NCI-H1436 treated with DMSO at 0.1 percent for 48 hours (cell line): ENCODE measurements at regions not wholly inside any gene's neighbourhood (a gene's known extent, or its start where the extent isn't known, plus 50 kb on each side); places are given as distances from the start of the nearest gene placed in this dataset.
"Not testable (repeated sequence)": the region's sequence is repeated elsewhere in the genome, so short reads cannot be mapped to it uniquely, and the experiment has no call there.

Experiments
- DNase-seq: peaks from one replicate; lab custom pipeline; 2025; lab: John Stamatoyannopoulos, UW

DNA sequence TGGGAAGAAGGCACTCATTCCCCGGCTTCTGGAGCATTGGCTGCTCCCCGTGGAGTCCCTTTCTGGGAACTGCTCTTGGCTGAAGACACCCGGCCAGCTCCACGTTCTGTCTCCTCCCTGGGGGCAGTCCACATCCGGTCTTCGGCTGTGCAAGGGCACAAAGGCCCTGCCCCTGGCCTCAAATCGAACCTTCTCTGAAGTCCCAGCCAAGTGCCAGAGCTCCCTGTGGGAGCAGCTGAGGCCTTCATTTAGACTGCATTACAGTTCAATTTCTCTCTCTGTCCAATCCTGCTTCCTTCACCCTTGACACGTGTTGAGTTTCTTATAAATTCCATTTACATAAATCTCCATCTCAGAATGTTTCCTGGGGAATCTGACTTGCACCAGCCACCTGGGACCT is 132.9 kb upstream of the POU3F1 start:
- DNase-seq, result no peak

DNA sequence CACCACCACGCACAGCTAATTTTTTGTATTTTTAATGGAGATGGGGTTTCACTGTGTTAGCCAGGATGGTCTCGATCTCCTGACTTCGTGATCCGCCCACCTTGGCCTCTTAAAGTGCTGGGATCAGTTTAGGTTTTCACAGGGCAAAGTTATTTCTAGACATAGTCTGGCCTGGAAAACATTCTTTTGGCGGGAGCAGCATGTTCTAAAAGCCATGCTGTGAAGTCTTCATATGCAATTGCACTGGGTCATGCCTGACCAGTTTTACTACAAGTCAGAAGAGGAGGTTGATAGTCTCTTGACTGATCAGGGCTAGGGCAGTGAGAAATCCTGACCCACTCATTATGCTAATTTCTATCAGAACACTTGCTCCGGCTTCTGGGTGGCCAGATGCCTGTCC is 131.6 kb upstream of the POU3F1 start:
- no peak for DNase-seq

DNA sequence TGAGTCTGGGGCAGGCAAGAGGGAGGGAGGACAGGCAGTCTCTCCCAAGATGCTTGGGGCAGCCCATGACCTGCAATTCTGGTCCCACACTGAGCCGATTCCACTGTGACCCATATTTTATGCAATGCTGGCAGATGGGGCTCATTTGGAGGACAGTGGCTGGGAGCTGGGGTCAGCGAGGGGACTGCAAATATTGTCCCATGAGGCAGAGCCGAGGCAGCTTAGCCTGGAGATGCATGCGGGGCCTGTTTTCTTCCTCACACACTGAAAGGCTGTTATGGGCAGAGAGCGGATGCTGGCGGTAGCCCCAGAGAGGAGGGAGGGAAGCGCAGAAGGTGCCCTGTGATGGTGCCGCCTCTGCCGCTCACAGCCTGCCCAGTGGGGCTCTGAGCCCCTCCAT is 128.5 kb upstream of the POU3F1 start:
- no peak for DNase-seq

DNA sequence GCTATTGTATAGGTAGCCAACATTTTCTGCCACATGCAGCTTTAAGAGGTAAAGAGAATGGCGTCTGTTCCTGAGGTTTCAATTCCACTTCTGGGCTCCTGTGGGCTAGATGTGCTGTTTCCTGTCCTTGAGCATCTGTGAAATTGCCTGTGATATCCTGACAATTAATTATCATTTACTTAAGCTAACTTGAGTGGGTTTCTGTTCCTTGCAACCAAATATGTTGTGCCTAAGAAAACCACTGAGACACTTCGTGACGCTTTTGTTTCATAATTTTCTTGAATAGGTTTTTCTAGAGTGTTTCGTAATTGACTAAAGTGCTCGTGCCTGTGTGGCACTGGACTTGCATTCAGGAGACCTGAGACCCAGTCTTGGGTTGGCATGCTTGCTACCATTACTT is 127.3 kb upstream of the POU3F1 start:
- no peak for DNase-seq

DNA sequence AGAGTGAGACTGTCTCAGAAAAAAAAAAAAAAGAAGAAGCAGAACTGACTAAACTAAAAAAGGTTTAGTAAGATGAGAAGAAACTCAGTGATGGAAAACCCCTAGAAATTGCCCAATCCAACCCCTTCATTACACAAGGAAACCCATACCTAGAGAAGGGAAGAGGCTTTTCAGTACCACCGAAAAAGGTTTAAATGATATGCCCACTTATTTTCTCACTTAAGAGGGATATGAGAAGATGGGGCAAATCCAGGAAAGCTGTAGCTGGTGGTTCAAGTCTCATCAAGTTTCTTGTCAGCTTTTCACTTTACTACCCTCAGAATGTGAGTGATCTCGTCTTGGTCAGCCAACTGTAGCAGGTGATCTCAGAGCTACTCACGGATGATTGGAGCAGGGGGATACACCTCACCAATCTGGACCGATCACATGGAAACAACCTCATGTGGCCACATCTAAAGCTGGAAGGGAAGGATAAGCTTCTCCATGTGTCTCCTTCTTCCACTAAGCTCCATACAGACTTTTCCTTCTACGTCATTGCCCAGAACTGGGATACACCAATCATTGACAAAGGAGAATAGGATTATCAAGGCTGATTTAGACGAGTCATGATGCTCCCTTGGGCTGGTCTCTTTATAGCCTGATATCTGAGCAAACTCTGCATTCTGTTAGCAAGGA is 126.7 kb upstream of the POU3F1 start:
- DNase-seq, result no peak

DNA sequence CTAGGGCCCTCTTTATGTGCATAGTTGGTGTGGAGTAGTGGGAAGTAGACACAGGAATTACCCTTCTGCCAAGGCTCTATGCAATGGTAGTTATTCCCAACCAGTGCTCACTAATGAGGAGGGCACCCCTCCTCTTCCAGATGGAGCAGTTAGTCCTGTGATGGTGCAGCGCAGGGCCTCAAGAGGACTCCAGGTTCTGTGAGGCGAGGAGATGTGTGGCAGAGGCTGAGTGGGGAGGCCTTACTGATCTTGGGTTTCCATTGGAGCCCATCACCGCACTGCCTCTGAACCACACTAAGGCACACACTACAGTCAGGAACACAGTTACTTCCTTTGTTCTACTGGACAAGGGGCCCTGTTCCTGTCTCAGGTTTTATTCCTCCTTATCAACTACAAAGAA is 122.5 kb upstream of the POU3F1 start:
- DNase-seq, result no peak

DNA sequence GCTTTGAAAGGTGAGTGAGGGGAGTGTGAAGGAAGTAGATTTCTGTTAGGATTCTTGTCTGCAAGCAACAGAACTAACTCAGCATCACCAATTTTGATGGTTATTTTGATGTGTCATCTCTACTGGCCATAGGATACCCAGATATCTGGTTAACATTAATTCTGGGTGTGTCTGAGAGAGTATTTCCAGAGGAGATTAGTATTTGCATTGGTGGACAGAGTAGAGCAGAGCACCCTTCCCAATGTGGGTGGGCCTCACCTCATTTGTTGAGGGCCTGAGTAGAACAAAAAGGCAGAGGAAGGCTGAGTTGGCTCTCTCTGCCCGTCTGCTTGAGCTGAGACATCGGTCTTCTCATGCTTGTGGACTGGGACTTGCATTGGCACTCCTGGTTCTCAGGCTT is 121.8 kb upstream of the POU3F1 start:
- DNase-seq, result no peak

DNA sequence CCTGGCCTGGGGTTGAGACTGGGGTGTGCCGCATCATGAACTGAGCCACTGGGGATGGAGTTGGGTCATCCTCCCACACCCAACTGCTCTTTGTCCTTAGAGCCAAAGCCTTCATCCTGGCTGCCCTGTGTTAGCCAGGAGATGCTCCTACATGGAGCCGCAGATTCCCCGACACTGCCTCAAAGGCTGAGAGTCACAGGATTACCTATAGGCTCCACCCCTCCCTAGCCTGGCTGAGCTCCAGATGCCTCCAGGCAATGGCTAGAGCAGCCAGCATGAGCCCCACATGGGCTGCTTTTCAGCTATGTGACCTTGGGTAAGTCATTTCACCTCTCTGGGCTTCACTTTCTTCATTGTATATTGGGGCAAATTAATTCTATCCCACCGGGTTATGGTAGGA is 119.9 kb upstream of the POU3F1 start:
- no peak for DNase-seq

DNA sequence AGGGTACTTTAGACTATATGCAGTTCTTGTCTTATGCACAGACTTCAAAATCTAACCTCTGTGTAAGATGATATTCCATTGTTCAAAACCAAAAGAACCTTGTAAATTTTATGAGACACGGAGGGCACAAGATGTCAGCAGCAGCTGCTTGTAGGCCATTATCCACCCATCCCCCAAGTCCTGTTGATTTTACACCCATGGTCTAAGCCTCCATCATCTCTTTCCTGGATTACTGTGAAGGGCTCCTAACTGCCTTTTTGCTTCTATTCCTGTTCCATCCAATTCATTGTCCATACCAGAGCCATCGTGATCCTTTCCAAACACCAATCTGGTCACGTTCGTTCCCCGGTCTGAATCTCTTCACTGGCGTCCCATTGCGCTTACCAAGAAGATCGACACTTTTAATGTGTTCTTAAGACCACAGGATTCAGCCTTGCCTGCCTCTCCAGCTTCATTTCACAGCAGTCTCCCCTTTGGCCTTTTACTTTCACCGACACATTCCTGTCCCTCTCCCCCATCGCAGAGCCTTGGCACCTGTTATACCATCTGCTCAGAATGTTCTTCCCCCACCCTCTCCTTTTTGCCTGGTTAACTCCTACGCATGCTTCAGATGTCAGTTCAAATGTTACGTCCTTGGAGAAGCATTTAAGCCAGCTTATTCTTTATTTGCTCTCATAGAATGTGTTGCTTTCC is 107.3 kb upstream of the POU3F1 start:
- DNase-seq, result no peak

DNA sequence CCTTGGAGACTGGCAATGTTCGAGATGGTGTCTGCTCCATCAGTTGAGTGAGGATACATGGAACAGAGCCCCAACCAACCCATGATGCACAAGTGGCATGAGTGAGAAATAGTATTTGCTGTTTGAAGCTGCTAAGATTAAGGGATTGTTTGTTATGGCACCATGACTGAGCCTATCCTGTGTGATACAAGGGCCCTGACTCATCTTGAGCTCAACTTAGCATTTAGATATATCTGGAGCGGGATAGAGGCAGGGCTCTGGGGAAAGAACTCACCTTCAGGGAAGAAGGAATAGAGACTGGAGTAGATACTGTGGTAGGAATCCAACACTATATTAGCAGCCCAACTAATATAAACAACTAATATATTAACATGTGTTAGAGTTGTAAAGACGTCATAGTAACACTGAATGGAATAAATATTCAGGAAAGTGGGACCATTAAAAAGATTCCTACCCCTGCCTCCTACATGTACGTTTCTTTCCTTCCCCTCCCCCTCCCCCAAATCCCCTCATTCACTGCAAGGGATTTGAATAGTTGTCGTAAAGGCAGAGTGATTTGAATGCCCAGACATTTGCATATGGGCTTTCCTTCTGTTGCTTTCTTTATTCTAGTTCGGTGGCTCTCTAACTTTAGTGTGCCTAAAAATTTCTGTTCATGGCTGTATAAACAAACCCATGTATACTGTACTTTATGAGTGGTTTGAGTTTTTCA is 106.6 kb upstream of the POU3F1 start:
- no peak for DNase-seq

DNA sequence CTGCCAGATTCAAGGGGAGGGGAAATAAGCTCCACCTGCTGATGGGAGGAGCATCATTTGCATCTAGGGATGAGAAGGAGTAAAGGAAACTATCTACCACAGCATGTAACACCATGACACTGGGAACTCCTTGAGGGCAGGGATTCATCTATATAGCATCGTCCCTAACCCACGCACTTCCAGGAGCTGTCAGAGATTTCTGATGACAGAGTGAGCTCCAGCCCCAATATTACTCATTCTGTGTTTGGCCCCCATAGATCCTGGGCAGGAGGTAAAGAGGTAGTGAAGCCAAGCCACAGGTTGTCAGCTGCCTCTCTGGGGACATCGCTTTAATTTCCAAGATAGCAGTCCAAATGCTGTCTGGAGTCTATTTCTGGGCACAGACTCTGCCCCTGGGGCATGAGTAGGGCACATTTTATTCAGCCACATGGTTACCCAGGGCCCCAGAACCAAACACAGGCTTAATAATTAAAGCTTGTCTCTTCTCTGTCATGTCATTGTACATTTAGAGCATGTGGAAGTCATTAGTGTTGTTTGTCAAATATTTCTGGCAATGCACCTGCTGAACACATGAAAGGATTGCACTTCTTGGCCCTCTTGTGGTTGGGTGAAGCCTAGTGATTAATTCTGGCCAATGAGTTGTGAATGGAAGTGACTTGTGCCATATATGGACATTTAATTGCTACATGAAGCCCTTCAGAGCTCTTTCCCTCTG is 105.9 kb upstream of the POU3F1 start:
- peak; percentile 91 for DNase-seq

DNA sequence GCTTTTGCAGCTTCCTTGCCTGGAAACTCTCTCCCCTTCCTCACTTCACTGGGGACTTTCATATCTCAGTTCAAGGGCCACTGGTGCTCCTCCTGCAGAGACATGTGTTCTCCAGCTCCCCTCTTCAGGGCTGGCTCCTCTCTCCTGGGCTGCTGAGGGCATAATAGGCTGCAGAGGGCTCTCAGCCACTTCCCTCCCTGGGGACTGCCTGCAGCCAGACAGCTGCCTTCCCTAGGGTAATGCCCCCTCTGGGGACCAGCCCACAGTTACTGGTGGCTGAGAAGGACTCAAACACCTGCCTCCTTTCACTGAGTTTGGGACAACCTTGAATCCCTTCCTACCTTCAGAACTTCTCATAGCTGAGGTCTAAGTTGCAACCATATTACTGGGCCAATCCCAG is 104.8 kb upstream of the POU3F1 start:
- peak; percentile 72 for DNase-seq

DNA sequence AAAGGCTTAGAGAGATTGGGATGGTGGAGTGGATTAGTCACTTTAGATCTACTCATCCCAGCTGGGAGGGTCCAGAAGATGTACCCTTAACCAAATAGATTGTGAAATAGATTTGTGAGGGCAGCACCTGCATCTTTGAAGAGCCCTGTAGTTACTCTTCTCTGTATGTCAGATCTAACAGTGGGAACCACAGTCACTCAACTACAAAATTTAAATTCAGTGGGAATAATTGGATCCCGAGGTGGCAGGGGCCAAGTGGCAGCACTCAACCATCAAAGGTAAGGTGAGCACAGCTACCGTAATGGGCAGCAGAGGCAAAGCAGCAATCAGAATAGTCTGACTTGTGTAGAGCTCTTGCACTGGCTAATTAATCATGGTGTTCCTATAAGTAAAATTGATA is 99.5 kb upstream of the POU3F1 start:
- not testable (repeated sequence) for DNase-seq

DNA sequence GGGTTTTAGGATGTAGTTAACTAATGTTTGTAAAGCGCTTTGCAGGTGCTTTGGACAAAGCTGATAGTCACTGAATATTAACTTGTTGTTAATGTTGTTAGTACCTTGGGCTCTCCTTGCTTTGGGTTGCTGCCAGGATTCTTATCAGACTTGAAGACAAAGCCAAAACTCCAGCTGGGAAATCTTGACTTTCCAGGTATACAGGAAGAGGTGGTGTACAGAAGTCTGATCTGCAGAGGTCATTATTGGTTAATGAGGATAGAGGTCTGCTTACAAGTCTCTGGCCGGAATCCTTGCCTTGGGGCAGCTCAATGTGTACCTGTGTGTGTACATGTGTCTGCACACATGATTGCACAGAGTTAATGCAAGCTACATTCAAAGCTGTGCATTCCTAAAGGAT is 96.0 kb upstream of the POU3F1 start:
- no peak for DNase-seq

DNA sequence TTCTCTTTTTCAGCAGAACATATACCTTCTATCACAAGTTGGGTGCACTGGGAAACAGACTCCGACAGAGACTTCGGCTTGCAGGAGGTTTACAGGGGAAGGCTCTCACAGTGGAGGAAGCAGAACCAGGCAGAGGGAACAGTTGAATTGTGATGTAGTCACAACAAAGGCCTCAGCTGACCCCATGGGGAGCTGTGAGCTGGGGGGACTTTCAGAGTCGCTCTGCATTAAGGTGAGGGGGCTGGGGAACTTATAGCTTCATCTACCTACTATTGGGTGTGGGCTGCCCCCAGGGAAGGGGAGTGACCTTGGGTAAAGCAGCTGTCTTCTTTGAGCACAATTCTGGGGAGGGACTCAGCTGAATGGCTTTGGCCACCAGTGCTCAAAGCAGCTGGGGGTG is 94.9 kb upstream of the POU3F1 start:
- no peak for DNase-seq

DNA sequence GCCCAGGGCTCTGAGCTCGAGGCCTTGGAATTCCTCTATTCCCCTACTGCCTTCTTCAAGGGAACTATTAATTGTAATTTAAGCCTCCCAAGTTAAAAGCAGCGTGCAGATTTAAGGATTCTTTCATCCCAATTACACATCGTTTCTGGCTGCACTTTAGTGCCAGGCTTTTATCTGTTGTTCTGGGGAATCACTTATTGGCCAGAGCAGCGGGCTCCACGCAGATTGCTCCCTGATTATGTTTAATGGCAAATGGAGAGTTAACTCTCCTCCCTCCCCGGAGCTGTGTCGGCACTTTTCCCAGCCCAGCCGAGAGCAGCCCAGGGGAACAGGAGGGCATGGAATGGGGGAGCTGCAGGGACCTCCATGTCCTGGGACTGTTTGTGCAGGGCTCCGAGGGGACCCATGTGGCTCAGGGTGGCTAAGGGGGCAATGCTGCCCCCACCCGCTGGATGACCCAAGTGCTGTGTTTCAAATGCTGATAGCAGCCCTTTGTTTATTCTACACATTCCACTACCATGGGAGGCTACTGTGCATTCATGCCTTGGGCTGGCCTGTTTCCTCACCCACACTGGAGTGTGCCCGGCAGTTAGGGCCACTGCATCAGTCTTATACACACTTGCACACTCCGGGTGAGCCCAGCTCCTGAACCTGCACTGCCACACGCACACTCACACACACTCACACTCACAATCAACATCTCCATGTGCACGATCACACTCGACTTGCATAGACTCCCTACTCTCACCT is 93.3 kb upstream of the POU3F1 start:
- DNase-seq, result no peak

DNA sequence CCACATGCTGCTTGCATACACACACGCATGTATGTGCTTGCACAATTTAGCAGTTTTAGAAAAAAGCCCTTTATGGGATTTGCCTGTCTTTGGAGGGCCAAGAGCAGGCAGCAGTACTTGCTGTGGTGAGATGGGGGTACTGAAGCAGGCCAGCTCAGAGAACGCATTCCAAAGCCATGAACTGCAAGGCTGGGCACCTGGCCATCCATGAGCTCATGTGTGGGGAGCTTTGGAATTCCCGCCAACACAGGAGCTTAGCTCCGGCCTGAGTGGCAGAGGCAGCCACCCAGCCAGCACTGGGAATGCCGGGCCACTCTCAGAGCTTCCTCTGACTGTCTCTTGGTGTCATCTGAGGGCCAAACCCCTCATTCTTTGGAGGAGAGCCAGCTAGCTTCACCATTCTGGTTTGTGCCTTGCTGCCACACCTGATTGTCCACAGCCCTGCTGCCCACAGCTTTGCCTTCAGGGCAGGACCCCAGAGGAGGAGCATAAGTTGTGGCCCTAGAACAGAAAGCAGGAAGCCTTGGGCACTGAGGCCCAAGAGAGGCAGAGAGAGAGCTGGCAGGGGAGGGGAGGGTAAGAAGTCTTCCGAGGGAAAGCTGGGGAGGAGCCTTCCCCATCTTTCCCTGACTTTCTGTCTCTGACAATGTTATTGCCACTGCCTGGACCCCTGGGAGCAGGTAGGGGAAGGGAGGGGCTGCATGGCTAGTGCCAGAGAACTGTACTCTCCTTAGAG is 92.1 kb upstream of the POU3F1 start:
- DNase-seq, result no peak

DNA sequence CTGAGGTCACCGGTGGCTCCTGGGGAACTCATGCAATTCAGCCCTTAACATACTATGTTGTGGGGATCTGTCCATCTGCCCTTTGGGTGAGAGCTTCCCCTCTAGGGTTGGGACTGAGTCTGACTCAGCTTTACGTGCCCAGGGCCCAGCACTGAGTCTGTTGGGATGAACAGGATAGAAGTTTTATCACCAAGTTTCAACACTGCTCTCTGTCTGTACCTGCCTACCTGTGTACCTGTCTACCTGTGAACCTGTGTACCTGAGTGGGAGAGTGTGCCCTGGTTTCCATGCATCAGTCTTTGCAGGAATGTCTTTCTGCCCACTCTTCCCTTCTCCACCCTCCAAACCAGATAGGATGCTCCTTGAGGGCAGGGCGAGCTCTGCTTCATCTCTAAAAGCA is 90.6 kb upstream of the POU3F1 start:
- no peak for DNase-seq

DNA sequence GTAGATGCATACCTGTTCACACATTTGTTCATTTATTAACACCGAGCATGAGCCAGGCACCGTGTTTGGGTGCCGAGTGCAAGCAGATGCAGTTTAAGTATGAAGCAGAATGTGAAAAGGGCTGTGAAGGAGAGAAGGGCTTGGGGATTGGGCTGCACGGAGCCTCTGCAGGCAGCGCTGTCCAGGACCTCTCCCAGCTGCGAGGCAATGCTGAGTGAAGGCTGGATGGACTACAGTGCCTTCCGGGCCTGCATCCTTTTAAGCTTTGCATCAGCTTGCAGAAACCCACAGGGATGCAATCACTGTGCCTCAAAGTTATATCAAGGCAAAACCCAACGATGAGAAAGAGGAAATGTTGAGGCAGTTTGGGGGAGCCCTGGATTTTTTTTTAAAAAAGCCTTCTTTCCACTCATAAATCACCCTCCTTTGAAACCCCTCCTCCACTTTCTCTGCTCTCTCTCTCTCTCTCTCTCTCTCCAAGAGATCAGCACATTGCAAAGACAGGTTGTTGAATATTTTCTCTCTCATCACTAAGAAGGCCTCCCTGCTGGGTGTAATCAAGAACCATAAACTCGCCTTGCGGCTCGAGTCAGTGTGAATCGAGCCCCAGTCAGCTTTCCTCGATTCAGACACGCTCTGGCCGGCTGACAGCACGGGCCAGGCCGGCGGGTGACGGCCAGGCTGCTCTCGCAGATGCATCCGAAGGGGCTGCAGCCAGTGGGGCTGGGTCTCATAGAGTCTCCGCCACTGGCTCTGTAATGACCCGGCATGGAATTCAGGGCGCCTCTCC is 89.2 kb upstream of the POU3F1 start:
- no peak for DNase-seq

DNA sequence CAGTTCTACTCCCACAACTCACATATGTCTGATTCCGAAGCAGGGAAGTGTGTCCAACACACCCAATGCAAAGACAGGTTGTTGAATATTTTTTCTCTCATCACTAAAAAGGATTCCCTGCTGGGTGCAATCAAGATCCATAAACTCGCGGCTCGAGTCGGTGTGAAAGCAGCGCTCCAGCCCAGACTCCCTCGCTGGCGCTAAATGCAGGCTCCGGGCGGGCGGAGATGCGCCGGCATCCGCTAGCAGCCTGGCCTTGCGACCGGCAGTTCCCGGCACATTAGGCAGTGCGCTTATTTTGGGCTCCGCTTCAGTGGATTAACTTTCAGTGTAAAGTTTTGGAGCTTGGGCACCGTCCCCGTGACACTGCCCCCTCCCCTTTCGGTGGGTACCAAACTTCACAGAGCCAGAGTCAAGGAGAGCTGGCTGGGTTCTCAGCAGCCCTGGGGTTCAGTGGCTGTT is 87.7 kb upstream of the POU3F1 start:
- no peak for DNase-seq
